ENCODE measurements at regions not wholly inside any gene's neighbourhood (a gene's known extent, or its start where the extent isn't known, plus 50 kb on each side); places are given as distances from the start of the nearest gene placed in this dataset.

DNA sequence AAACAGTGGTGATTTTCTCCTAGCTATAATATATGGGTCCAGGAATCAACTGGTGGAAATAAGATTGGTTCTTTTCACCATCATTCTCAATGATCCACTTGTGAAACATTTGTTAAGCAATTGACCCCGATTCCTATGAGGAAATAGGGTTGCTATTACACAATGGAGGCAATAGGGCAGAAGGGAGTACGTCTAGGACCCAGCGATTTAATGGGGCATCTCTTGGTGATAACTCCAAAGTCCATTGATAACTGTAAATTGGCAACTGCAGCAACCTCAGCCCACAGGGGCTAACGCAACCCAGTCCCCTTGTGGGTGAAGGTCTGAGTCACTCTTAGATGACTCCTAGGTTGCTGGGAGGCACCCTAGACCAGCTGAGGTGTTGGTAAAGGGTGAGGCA is 62.5 kb upstream of the BARHL2 start:
- Histone ChIP-seq H3K9me3 (ENCODE audit: control insufficient read depth, low read depth, low read length) (no peaks in the 10 kb centered on the region), H3K27ac (ENCODE audit: control insufficient read depth, insufficient read depth, low read length) (no peak overlapping the region), H3K79me2 (ENCODE audit: control insufficient read depth, insufficient read depth, low read length) (no peaks in the 10 kb centered on the region), H3K9me1 (ENCODE audit: control insufficient read depth, extremely low read depth, insufficient read depth, low read length) (no peaks in the 10 kb centered on the region), H2AFZ (ENCODE audit: control insufficient read depth, low read length) (no peak overlapping the region), H3K9ac (ENCODE audit: control insufficient read depth, extremely low read depth, insufficient read depth, low read length) (no peak overlapping the region), H3K4me3 (ENCODE audit: control insufficient read depth in 2 of 3, extremely low read depth in 1 of 3, insufficient read depth in 2 of 3, low read depth in 1 of 3, low read length in 3 of 3) (no peak overlapping the region), H3K4me1 (ENCODE audit: control insufficient read depth, extremely low read depth, insufficient read depth, low read length) (no peaks in the 10 kb centered on the region), H4K20me1 (ENCODE audit: control insufficient read depth, extremely low read depth, insufficient read depth, low read length) (no peaks in the 10 kb centered on the region), H3K36me3 (ENCODE audit: control insufficient read depth in 2 of 2, extremely low read depth in 1 of 2, insufficient read depth in 2 of 2, low read length in 2 of 2) (no peaks in the 10 kb centered on the region), H3K4me2 (ENCODE audit: control insufficient read depth, extremely low read depth, insufficient read depth, low read depth, low read length) (no peak overlapping the region), H3K27me3 (ENCODE audit: control insufficient read depth, extremely low read depth, insufficient read depth, low read length) (no peaks in the 10 kb centered on the region)
- FAIRE-seq (no peak), DNase-seq (ENCODE audit: low read depth, low spot score) (no peak)
- dilution Hi-C loops (cut with MboI; ENCODE audit: extremely low pct_ligation_motif_present, low sequenced_read_pairs), result no loop called here
- no peak for TF ChIP-seq EZH2 (IDR thresholded peaks at IDR 0.05; ENCODE audit: low read length)
- TF ChIP-seq, protein P1, sequence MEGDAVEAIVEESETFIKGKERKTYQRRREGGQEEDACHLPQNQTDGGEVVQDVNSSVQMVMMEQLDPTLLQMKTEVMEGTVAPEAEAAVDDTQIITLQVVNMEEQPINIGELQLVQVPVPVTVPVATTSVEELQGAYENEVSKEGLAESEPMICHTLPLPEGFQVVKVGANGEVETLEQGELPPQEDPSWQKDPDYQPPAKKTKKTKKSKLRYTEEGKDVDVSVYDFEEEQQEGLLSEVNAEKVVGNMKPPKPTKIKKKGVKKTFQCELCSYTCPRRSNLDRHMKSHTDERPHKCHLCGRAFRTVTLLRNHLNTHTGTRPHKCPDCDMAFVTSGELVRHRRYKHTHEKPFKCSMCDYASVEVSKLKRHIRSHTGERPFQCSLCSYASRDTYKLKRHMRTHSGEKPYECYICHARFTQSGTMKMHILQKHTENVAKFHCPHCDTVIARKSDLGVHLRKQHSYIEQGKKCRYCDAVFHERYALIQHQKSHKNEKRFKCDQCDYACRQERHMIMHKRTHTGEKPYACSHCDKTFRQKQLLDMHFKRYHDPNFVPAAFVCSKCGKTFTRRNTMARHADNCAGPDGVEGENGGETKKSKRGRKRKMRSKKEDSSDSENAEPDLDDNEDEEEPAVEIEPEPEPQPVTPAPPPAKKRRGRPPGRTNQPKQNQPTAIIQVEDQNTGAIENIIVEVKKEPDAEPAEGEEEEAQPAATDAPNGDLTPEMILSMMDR (optimal IDR thresholded peaks at IDR 0.05 in 1 of 3, IDR thresholded peaks at IDR 0.05 in 1 of 3, conservative IDR thresholded peaks at IDR 0.05 in 1 of 3; ENCODE audit: extremely low read depth in 1 of 3, insufficient read depth in 2 of 3, low read length in 3 of 3), result no peak

DNA sequence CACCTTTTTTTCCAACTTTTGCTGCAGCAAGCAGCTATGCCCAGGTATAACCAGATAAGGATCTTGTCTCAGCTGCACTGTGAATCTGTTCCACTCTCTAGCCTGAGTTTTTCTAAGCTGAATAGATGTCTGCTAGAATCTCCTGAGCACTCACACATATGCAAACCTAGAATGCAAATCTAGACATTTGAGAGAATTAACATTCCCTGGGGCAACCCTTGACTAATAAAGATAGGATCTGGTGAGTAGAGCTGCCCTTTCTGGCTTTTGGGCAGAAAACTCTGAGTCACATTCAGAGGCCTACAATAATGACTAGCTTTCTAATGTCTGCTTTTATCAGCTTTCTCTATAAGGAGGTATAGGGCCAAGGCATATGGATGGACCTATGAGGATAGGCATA is 61.4 kb upstream of the BARHL2 start:
- TF ChIP-seq EZH2 (IDR thresholded peaks at IDR 0.05; ENCODE audit: low read length), result no peak
- TF ChIP-seq, protein P1 (optimal IDR thresholded peaks at IDR 0.05 in 1 of 3, IDR thresholded peaks at IDR 0.05 in 1 of 3, conservative IDR thresholded peaks at IDR 0.05 in 1 of 3; ENCODE audit: extremely low read depth in 1 of 3, insufficient read depth in 2 of 3, low read length in 3 of 3), result no peak
- H3K9ac ChIP-seq (ENCODE audit: control insufficient read depth, extremely low read depth, insufficient read depth, low read length), result no peak overlapping the region
- no peak overlapping the region for H3K4me3 ChIP-seq (ENCODE audit: control insufficient read depth in 2 of 3, extremely low read depth in 1 of 3, insufficient read depth in 2 of 3, low read depth in 1 of 3, low read length in 3 of 3)
- H3K9me3 ChIP-seq (ENCODE audit: control insufficient read depth, low read depth, low read length), result no peaks in the 10 kb centered on the region
- no peak overlapping the region for H3K4me2 ChIP-seq (ENCODE audit: control insufficient read depth, extremely low read depth, insufficient read depth, low read depth, low read length)
- FAIRE-seq, result no peak
- DNase-seq (ENCODE audit: low read depth, low spot score), result no peak
- no peaks in the 10 kb centered on the region for H3K36me3 ChIP-seq (ENCODE audit: control insufficient read depth in 2 of 2, extremely low read depth in 1 of 2, insufficient read depth in 2 of 2, low read length in 2 of 2)
- H3K27me3 ChIP-seq (ENCODE audit: control insufficient read depth, extremely low read depth, insufficient read depth, low read length), result no peaks in the 10 kb centered on the region
- no peaks in the 10 kb centered on the region for H3K9me1 ChIP-seq (ENCODE audit: control insufficient read depth, extremely low read depth, insufficient read depth, low read length)
- dilution Hi-C loops (cut with MboI; ENCODE audit: extremely low pct_ligation_motif_present, low sequenced_read_pairs), result no loop called here
- H2AFZ ChIP-seq (ENCODE audit: control insufficient read depth, low read length), result no peak overlapping the region
- no peaks in the 10 kb centered on the region for H4K20me1 ChIP-seq (ENCODE audit: control insufficient read depth, extremely low read depth, insufficient read depth, low read length)
- H3K27ac ChIP-seq (ENCODE audit: control insufficient read depth, insufficient read depth, low read length), result no peak overlapping the region
- no peaks in the 10 kb centered on the region for H3K79me2 ChIP-seq (ENCODE audit: control insufficient read depth, insufficient read depth, low read length)
- H3K4me1 ChIP-seq (ENCODE audit: control insufficient read depth, extremely low read depth, insufficient read depth, low read length), result no peaks in the 10 kb centered on the region

All from keratinocyte (primary cell).